ENCODE measurements at regions not wholly inside any gene's neighbourhood (a gene's known extent, or its start where the extent isn't known, plus 50 kb on each side); places are given as distances from the start of the nearest gene placed in this dataset.

GRCh38 chr13:57970404-57970803 is 338.9 kb downstream of the PCDH17 start:
- no peak for TF ChIP-seq ATF2 (tag by site-specific recombination; IDR thresholded peaks at IDR 0.05; ENCODE audit: low read depth)
- no peak for TF ChIP-seq CTCF (tag by site-specific recombination; IDR thresholded peaks at IDR 0.05)
- no peak for TF ChIP-seq YY1 (tag by site-specific recombination; IDR thresholded peaks at IDR 0.05)

All from HEK293 (cell line).